Small intestine (tissue), 7 donors: ENCODE measurements at regions not wholly inside any gene's neighbourhood (a gene's known extent, or its start where the extent isn't known, plus 50 kb on each side); places are given as distances from the start of the nearest gene placed in this dataset.

Source experiments
- DNase-seq, 2 donors: peaks; one replicate each; pipeline versions ENCODE4 v3.0.0 to v3.0.0-alpha.2; 2013
- FAIRE-seq: peaks from 2 replicates; lab custom pipeline; 2012; peaks lifted over from hg19 to GRCh38; lab: Jason Lieb, UNC
- H3K27ac ChIP-seq, 3 donors: one replicate each; pipeline ENCODE4 v1.5.1; 2013; ENCODE audit warnings: low read length in 2 of 3, mild to moderate bottlenecking in 2 of 3, control low read depth in 1 of 3, inconsistent platforms in 1 of 3, low read depth in 1 of 3, moderate library complexity in 1 of 3
- H3K27me3 ChIP-seq, 3 donors: one replicate each; pipeline ENCODE4 v1.6.1; 2013; ENCODE audit warnings: low read length in 3 of 3, inconsistent platforms in 1 of 3; ENCODE audit not compliant: control insufficient read depth in 3 of 3, insufficient read depth in 3 of 3
- H3K36me3 ChIP-seq, 3 donors: one replicate each; pipeline ENCODE4 v1.6.1; 2013; ENCODE audit warnings: low read length in 3 of 3, inconsistent platforms in 1 of 3, low read depth in 1 of 3, mild to moderate bottlenecking in 1 of 3, moderate library complexity in 1 of 3; ENCODE audit not compliant: control insufficient read depth in 3 of 3, insufficient read depth in 2 of 3
- H3K4me1 ChIP-seq, 3 donors: one replicate each; pipeline ENCODE4 v1.6.1; 2013; ENCODE audit warnings: low read length in 2 of 3, inconsistent platforms in 1 of 3, low read depth in 1 of 3, mild to moderate bottlenecking in 1 of 3, moderate library complexity in 1 of 3; ENCODE audit not compliant: control insufficient read depth in 3 of 3, insufficient read depth in 2 of 3
- H3K4me3 ChIP-seq, 3 donors: one replicate each; pipeline ENCODE4 v1.5.1; 2013; ENCODE audit warnings: low read length in 3 of 3, control low read depth in 1 of 3, inconsistent platforms in 1 of 3, low read depth in 1 of 3, mild to moderate bottlenecking in 1 of 3, moderate library complexity in 1 of 3
- H3K9me3 ChIP-seq, 2 donors: one replicate each; pipeline ENCODE4 v1.6.1; 2013; ENCODE audit warnings: low read depth in 1 of 2, low read length in 1 of 2; ENCODE audit not compliant: control insufficient read depth in 2 of 2, insufficient read depth in 1 of 2
- WGBS, 3 donors: extraction: QIAGEN DNeasy Blood & Tissue Kit; methylation state at CpG; one replicate each; pipeline ENCODE4 v1.1.7; 2013; 5-methylcytosine and 5-hydroxymethylcytosine counted together
- donor health status: healthy with polysubstance abuse.
- donor health status: control.
- donor health status: control.
- donor health status: Bipolar disorder and iron deficiency.
- donor health status: healthy.

GRCh38 chr16:55225972-55226542 is 97.9 kb upstream of the IRX6 start:
- H3K4me3 ChIP-seq, result no peak overlapping the region
- no peaks in the 10 kb centered on the region for H3K36me3 ChIP-seq
- WGBS, 3 donors, result 69 to 82% (median 77%) methylated on average over 5 of the region's 5 CpGs
- H3K27ac ChIP-seq, result no peak overlapping the region
- H3K27me3 ChIP-seq, result no peaks in the 10 kb centered on the region
- no peak for FAIRE-seq
- DNase-seq, result no peak
- no peaks in the 10 kb centered on the region for H3K4me1 ChIP-seq
- H3K9me3 ChIP-seq, result no peaks in the 10 kb centered on the region

- Histone ChIP-seq H3K27me3 (peaks cover 0 to 6% (median 0%) of the 10 kb centered on the region in 3 donors), H3K4me1 (no peaks in the 10 kb centered on the region), H3K4me3 (no peak overlapping the region), H3K27ac (no peak overlapping the region), H3K36me3 (no peaks in the 10 kb centered on the region), H3K9me3 (no peaks in the 10 kb centered on the region)
- 77 to 85% (median 84%) methylated on average over 7 of the region's 7 CpGs for WGBS, 3 donors
- FAIRE-seq, result no peak
- no peak for DNase-seq
Observed at GRCh38 chr16:55232822-55233221, 91.2 kb upstream of the IRX6 start.

DNA sequence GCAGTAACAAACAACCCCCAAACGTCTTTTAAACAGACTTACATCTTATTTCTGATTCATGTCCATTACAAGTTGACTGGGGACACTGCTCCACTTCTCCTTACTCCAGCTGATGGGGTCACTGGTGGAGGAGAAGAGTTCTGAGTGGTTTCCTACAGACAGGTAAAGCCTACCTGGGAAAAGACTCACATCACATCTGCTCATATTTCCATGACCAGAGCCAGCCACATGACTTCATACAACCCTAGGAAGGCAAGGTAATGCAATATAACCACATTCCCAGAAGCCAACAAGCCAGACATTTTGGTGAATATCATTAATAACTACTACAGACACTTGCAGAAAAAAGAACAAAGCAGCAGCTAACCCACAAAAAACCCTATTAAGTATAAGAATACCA is 90.5 kb upstream of the IRX6 start:
- Histone ChIP-seq H3K4me3 (no peak overlapping the region), H3K27me3 (peaks cover 0 to 6% (median 0%) of the 10 kb centered on the region in 3 donors), H3K4me1 (no peaks in the 10 kb centered on the region), H3K9me3 (no peaks in the 10 kb centered on the region), H3K27ac (no peak overlapping the region), H3K36me3 (no peaks in the 10 kb centered on the region)
- FAIRE-seq (no peak), DNase-seq (no peak)
- 28 to 34% (median 33%) methylated on average over 1 of the region's 1 CpG for WGBS, 3 donors

DNA sequence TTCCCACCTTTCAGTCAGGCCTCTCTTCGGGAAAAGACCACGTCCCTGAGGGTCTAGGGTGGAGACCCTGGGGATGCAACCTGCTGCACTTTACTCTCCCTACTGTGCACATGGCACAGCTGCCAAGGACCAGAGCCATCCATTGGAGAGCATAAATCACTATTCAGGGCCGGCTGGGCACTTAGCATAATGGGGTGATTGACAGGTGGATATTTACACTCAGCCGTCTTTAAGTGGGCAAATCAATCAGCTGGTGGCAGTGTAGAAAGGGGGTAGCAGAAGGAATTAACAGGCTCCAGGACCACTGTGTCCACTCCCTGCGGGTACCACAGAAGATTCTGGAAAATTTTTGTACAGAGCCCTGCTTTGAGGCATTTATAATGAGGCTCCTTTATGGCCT is 87.3 kb upstream of the IRX6 start:
- Histone ChIP-seq H3K4me3 (no peak overlapping the region), H3K27me3 (peaks cover 0 to 6% (median 0%) of the 10 kb centered on the region in 3 donors), H3K9me3 (no peaks in the 10 kb centered on the region), H3K27ac (no peak overlapping the region), H3K4me1 (no peaks in the 10 kb centered on the region), H3K36me3 (no peaks in the 10 kb centered on the region)
- 60 to 79% (median 73%) methylated on average over 5 of the region's 5 CpGs for WGBS, 3 donors
- FAIRE-seq (no peak), DNase-seq (no peak)

DNA sequence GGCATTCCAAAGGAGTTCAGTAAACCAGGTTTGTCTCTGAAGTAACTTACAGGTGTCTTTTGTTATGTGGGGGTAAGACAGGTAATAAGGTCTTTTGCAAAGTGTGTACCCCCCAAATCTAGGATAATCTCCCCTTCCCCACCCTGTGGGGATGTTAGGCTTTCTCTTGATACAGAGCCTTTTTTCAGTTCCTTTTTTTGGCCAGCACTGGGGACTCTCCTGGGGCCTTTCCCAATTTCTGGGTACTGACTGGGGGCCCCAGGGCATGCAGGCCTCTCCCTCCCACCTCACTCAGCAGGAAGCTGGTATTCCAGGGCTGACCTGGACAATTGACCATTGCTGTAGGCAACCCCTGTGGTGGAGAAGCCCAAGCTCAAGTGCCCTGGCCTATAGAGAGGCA is 84.3 kb upstream of the IRX6 start:
- Histone ChIP-seq H3K27me3 (peaks cover 0 to 2% (median 0%) of the 10 kb centered on the region in 3 donors), H3K36me3 (no peaks in the 10 kb centered on the region), H3K27ac (no peak overlapping the region), H3K9me3 (no peaks in the 10 kb centered on the region), H3K4me1 (no peaks in the 10 kb centered on the region), H3K4me3 (no peak overlapping the region)
- FAIRE-seq (no peak), DNase-seq (no peak)

GRCh38 chr16:55240888-55241287 is 83.1 kb upstream of the IRX6 start:
- DNase-seq (no peak), FAIRE-seq (no peak)
- no peaks in the 10 kb centered on the region for H3K36me3 ChIP-seq
- no peaks in the 10 kb centered on the region for H3K4me1 ChIP-seq
- WGBS, 3 donors, result 78 to 89% (median 88%) methylated on average over 7 of the region's 7 CpGs
- H3K4me3 ChIP-seq, result no peak overlapping the region
- no peaks in the 10 kb centered on the region for H3K9me3 ChIP-seq
- H3K27me3 ChIP-seq, result peaks cover 0 to 2% (median 0%) of the 10 kb centered on the region in 3 donors
- no peak overlapping the region for H3K27ac ChIP-seq

- Histone ChIP-seq H3K27ac (no peak overlapping the region), H3K9me3 (no peaks in the 10 kb centered on the region), H3K36me3 (no peaks in the 10 kb centered on the region), H3K4me1 (no peaks in the 10 kb centered on the region), H3K27me3 (peaks cover 0 to 2% (median 0%) of the 10 kb centered on the region in 3 donors), H3K4me3 (no peak overlapping the region)
- 79 to 91% (median 85%) methylated on average over 3 of the region's 3 CpGs for WGBS, 3 donors
- FAIRE-seq (no peak), DNase-seq (no peak)
Observed at GRCh38 chr16:55242667-55243066, 81.3 kb upstream of the IRX6 start.

- Histone ChIP-seq H3K9me3 (no peaks in the 10 kb centered on the region), H3K4me3 (no peak overlapping the region), H3K27me3 (peaks cover 0 to 4% (median 0%) of the 10 kb centered on the region in 3 donors), H3K36me3 (no peaks in the 10 kb centered on the region), H3K27ac (no peak overlapping the region), H3K4me1 (no peaks in the 10 kb centered on the region)
- DNase-seq (peak in 1 of 2 donors; percentile 3), FAIRE-seq (no peak)
- 25 to 50% (median 28%) methylated on average over 1 of the region's 1 CpG for WGBS, 3 donors
Observed at GRCh38 chr16:55248058-55248457, 75.9 kb upstream of the IRX6 start.

DNA sequence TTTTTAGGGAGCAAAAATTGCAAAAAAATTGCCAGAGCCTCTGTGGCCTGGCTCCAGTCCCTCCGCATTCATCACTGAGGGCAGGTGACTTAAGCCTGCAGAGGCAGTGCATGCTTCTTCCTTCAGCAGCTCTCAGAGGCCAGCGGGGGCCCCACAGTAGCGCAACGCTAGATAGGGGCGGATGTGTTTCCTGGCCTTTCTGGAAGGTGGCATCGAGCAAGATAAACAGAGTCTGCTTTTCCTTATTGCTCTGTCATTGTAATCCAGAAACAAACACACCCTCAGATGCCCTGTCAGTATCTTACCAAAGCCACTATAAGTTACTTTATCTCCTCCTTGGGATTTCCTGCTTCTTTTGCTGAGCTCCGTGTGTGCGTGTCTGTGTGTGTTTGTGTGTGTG is 75.5 kb upstream of the IRX6 start:
- H3K36me3 ChIP-seq, result no peaks in the 10 kb centered on the region
- FAIRE-seq (no peak), DNase-seq (peak; percentile 23 to 68)
- WGBS, 3 donors, result 2 to 21% (median 21%) methylated on average over 8 of the region's 8 CpGs
- H3K27ac ChIP-seq, result no peak overlapping the region
- H3K4me1 ChIP-seq, result no peaks in the 10 kb centered on the region
- H3K4me3 ChIP-seq, result no peak overlapping the region
- H3K27me3 ChIP-seq, result peaks cover 0 to 4% (median 0%) of the 10 kb centered on the region in 3 donors
- no peaks in the 10 kb centered on the region for H3K9me3 ChIP-seq
